Gastrocnemius medialis (tissue), 4 donors: ENCODE measurements at regions not wholly inside any gene's neighbourhood (a gene's known extent, or its start where the extent isn't known, plus 50 kb on each side); places are given as distances from the start of the nearest gene placed in this dataset.

ENCODE experiments used
- CTCF ChIP-seq, 5 experiments: fragments of 450-650 bp in 3 of 5; fragments of 200-600 bp in 2 of 5; sonication (generic) in 2 of 5; IDR thresholded peaks in 4 of 5; conservative IDR thresholded peaks in 1 of 5; 1 replicate in 4 of 5; 2 replicates in 1 of 5; pipeline ENCODE4 v1.5.1; 2016 to 2019; ENCODE audit warnings: antibody characterized with exemption in 5 of 5, mild to moderate bottlenecking in 3 of 5, moderate library complexity in 3 of 5
- POLR2A ChIP-seq, 2 donors: fragments of 450-650 bp; IDR thresholded peaks; one replicate each; pipeline ENCODE4 v1.6.1; 2017; ENCODE audit warnings: antibody characterized with exemption in 2 of 2, mild to moderate bottlenecking in 2 of 2, moderate library complexity in 2 of 2

- no peak for TF ChIP-seq CTCF (IDR thresholded peaks at IDR 0.05 in 4 of 5, conservative IDR thresholded peaks at IDR 0.05 in 1 of 5)
- no peak for TF ChIP-seq POLR2A (IDR thresholded peaks at IDR 0.05)
These were observed 336.3 kb downstream of the BMP4 start for GRCh38 chr14:53620317-53620716.
